Nephron progenitor cell (in vitro differentiated cells): ENCODE measurements at regions not wholly inside any gene's neighbourhood (a gene's known extent, or its start where the extent isn't known, plus 50 kb on each side); places are given as distances from the start of the nearest gene placed in this dataset.

Experiments used
- DNase-seq: peaks from one replicate; pipeline ENCODE4 v3.0.0; 2021
- H3K27ac Mint-ChIP-seq: 2 replicates; pipeline ENCODE4 v1.8.0; 2021; ENCODE audit warnings: mild to moderate bottlenecking, moderate library complexity, mixed read lengths
- H3K27me3 Mint-ChIP-seq: 2 replicates; pipeline ENCODE4 v1.8.0; 2021; ENCODE audit warnings: mild to moderate bottlenecking, low read depth, mixed read lengths; ENCODE audit not compliant: poor library complexity
- H3K36me3 Mint-ChIP-seq: 2 replicates; pipeline ENCODE4 v1.8.0; 2021; ENCODE audit warnings: low read depth, mixed read lengths
- H3K4me1 Mint-ChIP-seq: 2 replicates; pipeline ENCODE4 v1.8.0; 2021; ENCODE audit warnings: mixed read lengths
- H3K4me3 Mint-ChIP-seq: 2 replicates; pipeline ENCODE4 v1.8.0; 2021; ENCODE audit warnings: mild to moderate bottlenecking, moderate library complexity, mixed read lengths
- H3K9me3 Mint-ChIP-seq: 2 replicates; pipeline ENCODE4 v1.8.0; 2021; ENCODE audit warnings: mild to moderate bottlenecking, moderate library complexity, mixed read lengths
- TF ChIP-seq, protein P1 (sequence below): fragments of 200-600 bp; sonication (generic); IDR thresholded peaks from 2 replicates; pipeline ENCODE4 v1.5.0; 2021; ENCODE audit warnings: antibody characterized with exemption

DNA sequence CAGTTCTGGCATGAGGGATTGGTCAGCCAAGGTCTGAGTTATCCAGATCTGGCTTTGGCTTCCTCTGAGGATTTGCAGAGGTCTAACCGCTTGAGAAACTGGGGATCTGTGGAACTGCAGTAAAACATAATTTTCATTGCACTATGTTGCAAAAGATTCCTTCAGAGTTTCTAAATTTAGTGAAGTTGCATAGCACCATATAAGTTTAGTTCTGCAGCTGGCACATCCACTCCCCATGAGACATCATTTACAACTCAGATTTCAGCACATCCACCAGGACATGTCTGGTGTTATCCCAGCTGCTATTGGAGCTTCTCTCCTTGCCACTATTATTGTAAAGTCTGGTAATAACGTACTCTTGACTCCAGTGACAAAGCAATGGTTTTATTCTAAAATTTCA is 181.5 kb downstream of the CWF19L2 start:
- Mint-ChIP-seq H3K9me3 (peaks cover 7% of the 10 kb centered on the region), H3K27me3 (peaks cover 6% of the 10 kb centered on the region), H3K27ac (no peak overlapping the region), H3K4me3 (no peak overlapping the region), H3K4me1 (no peaks in the 10 kb centered on the region), H3K36me3 (no peaks in the 10 kb centered on the region)
- TF ChIP-seq, protein P1, sequence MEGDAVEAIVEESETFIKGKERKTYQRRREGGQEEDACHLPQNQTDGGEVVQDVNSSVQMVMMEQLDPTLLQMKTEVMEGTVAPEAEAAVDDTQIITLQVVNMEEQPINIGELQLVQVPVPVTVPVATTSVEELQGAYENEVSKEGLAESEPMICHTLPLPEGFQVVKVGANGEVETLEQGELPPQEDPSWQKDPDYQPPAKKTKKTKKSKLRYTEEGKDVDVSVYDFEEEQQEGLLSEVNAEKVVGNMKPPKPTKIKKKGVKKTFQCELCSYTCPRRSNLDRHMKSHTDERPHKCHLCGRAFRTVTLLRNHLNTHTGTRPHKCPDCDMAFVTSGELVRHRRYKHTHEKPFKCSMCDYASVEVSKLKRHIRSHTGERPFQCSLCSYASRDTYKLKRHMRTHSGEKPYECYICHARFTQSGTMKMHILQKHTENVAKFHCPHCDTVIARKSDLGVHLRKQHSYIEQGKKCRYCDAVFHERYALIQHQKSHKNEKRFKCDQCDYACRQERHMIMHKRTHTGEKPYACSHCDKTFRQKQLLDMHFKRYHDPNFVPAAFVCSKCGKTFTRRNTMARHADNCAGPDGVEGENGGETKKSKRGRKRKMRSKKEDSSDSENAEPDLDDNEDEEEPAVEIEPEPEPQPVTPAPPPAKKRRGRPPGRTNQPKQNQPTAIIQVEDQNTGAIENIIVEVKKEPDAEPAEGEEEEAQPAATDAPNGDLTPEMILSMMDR = no peak
- no peak for DNase-seq

- no peak for DNase-seq
- H3K36me3 Mint-ChIP-seq = no peaks in the 10 kb centered on the region
- H3K27ac Mint-ChIP-seq = no peak overlapping the region
- H3K4me3 Mint-ChIP-seq = no peak overlapping the region
- TF ChIP-seq, protein P1 = no peak
- H3K4me1 Mint-ChIP-seq = no peaks in the 10 kb centered on the region
- peaks cover 6% of the 10 kb centered on the region for H3K27me3 Mint-ChIP-seq
- H3K9me3 Mint-ChIP-seq = peaks cover 7% of the 10 kb centered on the region
Measured at GRCh38 chr11:107275632-107276031, 182.0 kb downstream of the CWF19L2 start.

DNA sequence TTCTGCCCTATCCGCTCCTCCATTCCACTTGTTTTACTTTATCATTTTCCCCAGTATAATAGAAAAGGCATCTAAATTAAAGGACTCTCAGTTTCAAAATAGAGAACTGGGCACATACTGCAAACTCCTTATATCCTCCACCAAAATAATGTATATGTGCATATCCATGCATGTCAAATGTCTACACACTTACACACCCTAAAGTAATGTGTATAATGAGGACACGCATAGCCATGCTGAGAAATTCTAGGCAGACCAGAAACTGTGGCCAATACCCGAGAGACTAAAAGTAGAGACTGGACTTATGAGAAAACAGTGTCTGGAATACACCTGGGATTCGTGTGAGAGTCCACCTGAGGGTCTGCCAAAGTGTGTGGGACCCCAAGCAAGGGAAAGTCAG is 183.5 kb downstream of the CWF19L2 start:
- Mint-ChIP-seq H3K4me1 (no peaks in the 10 kb centered on the region), H3K27ac (no peak overlapping the region), H3K27me3 (no peaks in the 10 kb centered on the region), H3K36me3 (no peaks in the 10 kb centered on the region), H3K4me3 (no peak overlapping the region), H3K9me3 (no peaks in the 10 kb centered on the region)
- TF ChIP-seq, protein P1 = no peak
- DNase-seq = no peak

DNA sequence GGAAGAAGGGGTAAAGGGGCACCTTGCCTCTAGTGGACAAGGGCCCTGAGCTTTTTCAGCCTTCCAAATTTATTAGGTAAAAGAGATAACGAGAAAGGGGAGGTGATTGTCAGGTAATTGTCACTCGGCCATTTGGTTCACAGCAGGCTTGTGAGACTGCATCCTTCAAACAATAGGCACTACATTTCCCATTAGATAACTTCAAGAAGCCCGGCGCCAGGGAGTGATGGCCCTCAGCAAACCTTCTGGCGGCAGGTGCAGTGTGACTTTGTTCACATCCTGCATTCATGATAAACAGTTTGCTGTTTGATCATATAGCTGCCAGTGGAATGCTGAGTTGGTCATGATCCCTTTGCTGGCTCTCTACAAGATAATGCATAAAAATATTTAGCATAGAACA is 185.1 kb downstream of the CWF19L2 start:
- H3K9me3 Mint-ChIP-seq = no peaks in the 10 kb centered on the region
- TF ChIP-seq, protein P1 = no peak
- H3K27ac Mint-ChIP-seq = no peak overlapping the region
- H3K4me1 Mint-ChIP-seq = no peaks in the 10 kb centered on the region
- H3K27me3 Mint-ChIP-seq = no peaks in the 10 kb centered on the region
- no peak for DNase-seq
- no peak overlapping the region for H3K4me3 Mint-ChIP-seq
- H3K36me3 Mint-ChIP-seq = no peaks in the 10 kb centered on the region

DNA sequence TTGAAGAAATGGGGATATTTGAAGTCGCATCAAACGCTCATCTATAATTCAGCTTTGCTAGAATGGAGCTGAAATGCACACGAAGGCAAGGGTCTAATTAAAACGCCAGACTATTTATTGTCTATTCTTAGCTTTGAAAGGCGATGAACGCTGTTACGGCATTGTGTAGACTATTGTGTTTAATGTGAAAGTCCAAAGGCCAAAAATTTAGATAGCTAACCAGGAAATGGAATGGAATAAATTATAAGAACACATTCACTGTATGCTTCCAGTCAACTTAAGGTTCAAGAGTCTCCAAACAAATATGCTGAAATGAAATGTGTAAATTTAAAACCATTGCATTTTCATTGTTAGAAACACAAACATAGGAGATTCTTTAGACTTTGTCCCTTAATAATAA is 186.2 kb downstream of the CWF19L2 start:
- H3K4me3 Mint-ChIP-seq = no peak overlapping the region

GRCh38 chr11:107268977-107269376 is 188.6 kb downstream of the CWF19L2 start:
- TF ChIP-seq, protein P1 = no peak
- DNase-seq = no peak
- Mint-ChIP-seq H3K4me3 (no peak overlapping the region), H3K36me3 (no peaks in the 10 kb centered on the region), H3K27me3 (peaks cover 4% of the 10 kb centered on the region), H3K27ac (no peak overlapping the region), H3K9me3 (no peaks in the 10 kb centered on the region), H3K4me1 (peaks cover 2% of the 10 kb centered on the region)

More for the DNA sequence above, 186.2 kb downstream of the CWF19L2 start:
- TF ChIP-seq, protein P1 = no peak
- Mint-ChIP-seq H3K27ac (no peak overlapping the region), H3K27me3 (no peaks in the 10 kb centered on the region), H3K36me3 (no peaks in the 10 kb centered on the region), H3K4me1 (no peaks in the 10 kb centered on the region), H3K9me3 (no peaks in the 10 kb centered on the region)
- DNase-seq = no peak
